ENCODE measurements at regions not wholly inside any gene's neighbourhood (a gene's known extent, or its start where the extent isn't known, plus 50 kb on each side); places are given as distances from the start of the nearest gene placed in this dataset.

DNA sequence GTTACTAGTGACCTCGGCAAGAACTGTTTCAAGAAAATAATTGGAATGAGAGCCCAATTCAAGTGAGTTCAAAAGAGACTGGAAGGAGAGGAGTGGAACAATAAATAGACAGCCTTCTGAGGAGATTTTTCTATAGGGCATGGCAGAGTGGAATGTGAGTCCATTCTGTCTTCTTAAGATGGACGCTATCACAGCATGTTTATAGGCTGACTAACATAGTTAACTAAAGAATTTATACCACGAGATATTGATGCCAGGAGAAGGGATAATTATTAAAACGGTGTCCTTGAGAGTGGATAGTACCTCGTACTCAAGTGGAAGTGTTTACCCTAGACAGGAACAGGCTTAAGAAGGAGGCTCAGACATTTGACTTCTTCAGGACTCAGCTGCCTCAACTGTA, 143.5 kb upstream of the RBBP8 start:
- Mint-ChIP-seq H3K4me1 (ENCODE audit: low read depth) (no peaks in the 10 kb centered on the region), H3K4me3 (no peak overlapping the region), H3K27me3 (ENCODE audit: low read depth) (peaks cover 32% of the 10 kb centered on the region), H3K36me3 (ENCODE audit: low read depth) (no peaks in the 10 kb centered on the region), H3K9me3 (no peaks in the 10 kb centered on the region), H3K27ac (no peak overlapping the region)
- DNase-seq (ENCODE audit: low spot score) = no peak

DNA sequence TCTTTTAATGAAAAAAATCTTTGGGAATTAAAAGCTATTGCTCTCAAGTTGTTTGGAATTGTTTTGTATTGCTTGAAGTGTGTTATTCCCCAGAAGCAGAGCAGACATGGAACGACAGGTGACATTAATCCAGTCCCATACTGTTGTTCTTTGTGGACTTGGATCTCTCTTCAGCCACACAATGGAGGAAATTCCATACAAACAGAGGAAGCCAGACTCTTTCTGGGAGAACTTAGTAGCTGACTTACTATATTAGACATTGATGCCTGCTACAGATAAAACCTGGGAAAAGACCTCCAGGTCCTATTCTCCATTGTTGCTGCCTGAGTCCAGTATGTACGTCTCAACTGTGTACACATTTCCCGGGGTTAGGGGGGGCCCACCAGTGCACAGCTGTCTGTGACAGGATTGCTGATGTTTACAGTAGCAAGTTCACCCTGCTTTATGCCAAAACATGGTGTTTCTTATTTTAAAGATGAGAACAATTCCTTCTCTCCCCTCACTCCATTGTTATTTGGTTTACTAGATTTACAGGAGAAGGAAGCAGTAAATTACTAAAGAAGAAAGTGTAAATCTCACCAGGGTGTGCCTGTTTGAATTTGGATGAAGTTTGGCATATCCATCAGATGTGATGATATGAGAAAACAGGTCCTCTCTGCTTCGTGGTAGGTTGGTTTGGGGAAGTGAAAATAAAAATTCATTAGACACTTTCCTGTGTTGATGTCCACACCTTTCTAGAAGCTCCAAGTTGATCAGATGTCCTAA, 142.4 kb upstream of the RBBP8 start:
- DNase-seq (ENCODE audit: low spot score) = no peak
- Mint-ChIP-seq H3K27ac (no peak overlapping the region), H3K9me3 (no peaks in the 10 kb centered on the region), H3K4me3 (no peak overlapping the region), H3K36me3 (ENCODE audit: low read depth) (no peaks in the 10 kb centered on the region), H3K27me3 (ENCODE audit: low read depth) (peaks cover 32% of the 10 kb centered on the region), H3K4me1 (ENCODE audit: low read depth) (no peaks in the 10 kb centered on the region)

GRCh38 chr18:22791310-22791610, 141.9 kb upstream of the RBBP8 start:
- peaks cover 37% of the 10 kb centered on the region for H3K27me3 Mint-ChIP-seq (ENCODE audit: low read depth)
- no peaks in the 10 kb centered on the region for H3K4me1 Mint-ChIP-seq (ENCODE audit: low read depth)
- H3K9me3 Mint-ChIP-seq = no peaks in the 10 kb centered on the region
- H3K36me3 Mint-ChIP-seq (ENCODE audit: low read depth) = no peaks in the 10 kb centered on the region
- no peak for DNase-seq (ENCODE audit: low spot score)
- no peak overlapping the region for H3K27ac Mint-ChIP-seq
- no peak overlapping the region for H3K4me3 Mint-ChIP-seq

GRCh38 chr18:22796113-22796512, 137.0 kb upstream of the RBBP8 start:
- Mint-ChIP-seq H3K4me1 (ENCODE audit: low read depth) (no peaks in the 10 kb centered on the region), H3K4me3 (no peak overlapping the region), H3K9me3 (no peaks in the 10 kb centered on the region), H3K36me3 (ENCODE audit: low read depth) (no peaks in the 10 kb centered on the region), H3K27ac (no peak overlapping the region), H3K27me3 (ENCODE audit: low read depth) (peaks cover 23% of the 10 kb centered on the region)
- DNase-seq (ENCODE audit: low spot score) = no peak

- Mint-ChIP-seq H3K36me3 (ENCODE audit: low read depth) (no peaks in the 10 kb centered on the region), H3K27me3 (ENCODE audit: low read depth) (peaks cover 21% of the 10 kb centered on the region), H3K4me1 (ENCODE audit: low read depth) (no peaks in the 10 kb centered on the region), H3K27ac (no peak overlapping the region), H3K9me3 (no peaks in the 10 kb centered on the region), H3K4me3 (no peak overlapping the region)
- no peak for DNase-seq (ENCODE audit: low spot score)
These were observed 132.6 kb upstream of the RBBP8 start for GRCh38 chr18:22800551-22800951.

GRCh38 chr18:22813648-22814328, 119.3 kb upstream of the RBBP8 start:
- Mint-ChIP-seq H3K27me3 (ENCODE audit: low read depth) (peaks cover 24% of the 10 kb centered on the region), H3K4me1 (ENCODE audit: low read depth) (no peaks in the 10 kb centered on the region), H3K4me3 (no peak overlapping the region), H3K27ac (no peak overlapping the region), H3K9me3 (no peaks in the 10 kb centered on the region), H3K36me3 (ENCODE audit: low read depth) (no peaks in the 10 kb centered on the region)
- no peak for DNase-seq (ENCODE audit: low spot score)

GRCh38 chr18:22814329-22814703, 118.8 kb upstream of the RBBP8 start:
- H3K27me3 Mint-ChIP-seq (ENCODE audit: low read depth) = peaks cover 24% of the 10 kb centered on the region
- no peak overlapping the region for H3K4me3 Mint-ChIP-seq
- no peak for DNase-seq (ENCODE audit: low spot score)
- H3K36me3 Mint-ChIP-seq (ENCODE audit: low read depth) = no peaks in the 10 kb centered on the region
- no peaks in the 10 kb centered on the region for H3K4me1 Mint-ChIP-seq (ENCODE audit: low read depth)
- H3K27ac Mint-ChIP-seq = no peak overlapping the region
- H3K9me3 Mint-ChIP-seq = no peaks in the 10 kb centered on the region

DNA sequence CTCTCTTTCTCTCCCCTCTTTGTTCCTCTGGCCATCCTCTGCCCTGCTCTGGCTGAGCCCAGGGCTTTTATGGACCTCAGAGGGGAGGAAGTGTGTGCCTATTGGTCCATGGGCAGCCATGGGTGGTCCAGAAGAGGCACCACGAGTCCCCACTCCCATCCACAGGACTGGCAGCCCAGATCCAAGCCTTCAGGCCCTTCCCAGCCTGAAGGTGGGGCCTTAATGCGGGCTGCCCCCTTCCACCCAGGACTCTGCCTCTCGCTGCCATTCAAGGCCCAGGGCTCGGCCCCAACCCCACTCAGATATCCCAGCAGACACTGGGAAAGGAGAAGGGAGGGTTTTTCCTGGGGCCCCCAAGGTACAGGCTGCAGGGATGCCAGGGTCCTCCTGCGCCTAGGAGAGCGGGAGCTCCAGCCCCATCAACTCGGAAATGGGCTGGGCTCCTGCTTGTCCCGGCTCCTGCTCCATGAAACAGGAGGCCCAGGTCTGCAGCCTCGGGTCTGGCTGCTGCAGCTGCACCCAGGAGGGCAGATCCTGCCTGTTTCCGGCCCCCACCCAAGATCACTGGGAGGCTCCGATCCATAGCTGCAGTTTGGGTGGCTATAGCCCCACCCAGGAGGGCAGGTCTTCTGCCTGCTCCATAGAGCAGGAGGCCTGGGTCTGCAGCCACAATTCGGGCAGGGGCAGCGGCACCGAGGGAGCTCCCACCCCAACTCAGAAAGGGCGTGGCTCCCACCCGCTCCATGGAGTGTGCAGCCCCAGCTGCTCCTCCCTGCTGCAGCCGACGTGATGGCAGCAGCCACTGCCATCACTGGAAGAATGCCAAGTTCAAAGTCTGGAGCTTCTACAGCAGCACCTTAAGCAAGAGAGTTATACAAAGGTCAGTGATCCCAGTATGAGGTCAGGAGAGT, 116.6 kb upstream of the RBBP8 start:
- H3K27ac Mint-ChIP-seq = no peak overlapping the region
- H3K4me1 Mint-ChIP-seq (ENCODE audit: low read depth) = no peaks in the 10 kb centered on the region
- no peaks in the 10 kb centered on the region for H3K9me3 Mint-ChIP-seq
- no peaks in the 10 kb centered on the region for H3K36me3 Mint-ChIP-seq (ENCODE audit: low read depth)
- H3K27me3 Mint-ChIP-seq (ENCODE audit: low read depth) = peaks cover 15% of the 10 kb centered on the region
- no peak overlapping the region for H3K4me3 Mint-ChIP-seq
- DNase-seq (ENCODE audit: low spot score) = no peak

DNA sequence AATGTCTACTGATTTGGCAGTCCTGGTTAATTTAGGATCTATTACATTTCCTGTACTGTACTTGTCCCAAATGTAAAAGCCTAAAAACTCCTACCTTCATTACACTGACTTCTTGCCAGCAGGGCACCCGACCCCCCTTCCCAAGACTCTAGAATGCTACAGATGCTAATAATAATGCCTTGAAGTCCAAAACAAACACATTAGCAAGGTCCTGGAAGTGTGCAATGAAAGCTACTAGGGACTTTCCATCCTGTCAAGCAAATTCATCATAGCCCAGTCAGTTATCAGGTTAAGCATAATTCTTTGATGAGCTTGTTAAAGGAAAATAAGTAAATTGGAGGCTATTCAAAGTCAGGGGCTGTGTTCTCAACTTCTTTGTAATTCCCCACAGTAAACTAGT, 115.3 kb upstream of the RBBP8 start:
- no peaks in the 10 kb centered on the region for H3K9me3 Mint-ChIP-seq
- no peaks in the 10 kb centered on the region for H3K36me3 Mint-ChIP-seq (ENCODE audit: low read depth)
- no peak for DNase-seq (ENCODE audit: low spot score)
- no peak overlapping the region for H3K27ac Mint-ChIP-seq
- peaks cover 5% of the 10 kb centered on the region for H3K27me3 Mint-ChIP-seq (ENCODE audit: low read depth)
- H3K4me1 Mint-ChIP-seq (ENCODE audit: low read depth) = no peaks in the 10 kb centered on the region
- H3K4me3 Mint-ChIP-seq = no peak overlapping the region

DNA sequence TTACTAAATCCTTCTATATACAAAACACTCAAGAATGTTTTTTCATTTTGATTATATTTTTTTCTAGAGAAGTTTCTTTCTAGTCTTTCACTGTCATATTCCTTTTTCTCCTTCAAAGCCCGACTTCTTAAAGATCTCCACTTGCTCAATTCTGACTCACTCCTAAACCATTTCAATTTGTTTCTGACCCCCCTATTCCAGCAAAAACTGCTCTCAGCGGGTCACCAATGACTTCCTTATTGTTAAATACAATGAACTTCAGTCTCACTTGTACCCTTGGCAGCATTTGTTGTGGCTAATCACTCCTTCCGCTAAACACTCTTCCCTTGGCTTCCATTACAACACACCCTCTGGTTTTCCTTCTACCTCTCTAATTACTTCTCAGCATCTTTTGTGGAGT, 111.1 kb upstream of the RBBP8 start:
- DNase-seq (ENCODE audit: low spot score) = no peak
- H3K27ac Mint-ChIP-seq = no peak overlapping the region
- H3K9me3 Mint-ChIP-seq = no peaks in the 10 kb centered on the region
- H3K36me3 Mint-ChIP-seq (ENCODE audit: low read depth) = no peaks in the 10 kb centered on the region
- H3K27me3 Mint-ChIP-seq (ENCODE audit: low read depth) = peaks cover 2% of the 10 kb centered on the region
- H3K4me1 Mint-ChIP-seq (ENCODE audit: low read depth) = no peaks in the 10 kb centered on the region
- H3K4me3 Mint-ChIP-seq = no peak overlapping the region

- H3K27ac Mint-ChIP-seq = no peak overlapping the region
- peaks cover 10% of the 10 kb centered on the region for H3K27me3 Mint-ChIP-seq (ENCODE audit: low read depth)
- H3K4me3 Mint-ChIP-seq = no peak overlapping the region
- H3K36me3 Mint-ChIP-seq (ENCODE audit: low read depth) = no peaks in the 10 kb centered on the region
- no peak for DNase-seq (ENCODE audit: low spot score)
- no peaks in the 10 kb centered on the region for H3K4me1 Mint-ChIP-seq (ENCODE audit: low read depth)
- H3K9me3 Mint-ChIP-seq = no peaks in the 10 kb centered on the region
These were observed 110.2 kb upstream of the RBBP8 start for GRCh38 chr18:22822841-22823508.

DNA sequence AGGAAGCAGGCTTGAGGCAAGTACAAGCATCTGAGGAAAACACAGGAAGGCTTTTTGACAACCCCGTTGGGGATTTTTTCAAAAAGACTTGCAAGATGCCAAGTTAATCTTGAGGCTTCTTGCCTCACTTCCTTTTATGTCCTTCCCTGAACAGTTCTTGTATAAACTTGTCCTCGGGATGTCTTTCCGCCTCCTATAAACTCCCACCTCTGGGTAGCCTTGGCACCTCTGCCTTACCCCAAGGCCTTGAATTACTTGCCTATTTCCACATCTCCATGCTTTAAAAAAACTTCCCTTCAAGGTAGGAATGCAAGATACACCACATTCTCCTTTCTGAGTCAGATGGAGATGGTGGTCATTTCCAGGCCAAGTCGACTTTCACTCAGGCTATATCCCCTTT, 106.4 kb upstream of the RBBP8 start:
- DNase-seq (ENCODE audit: low spot score) = no peak
- Mint-ChIP-seq H3K27me3 (ENCODE audit: low read depth) (peaks cover 16% of the 10 kb centered on the region), H3K4me3 (no peak overlapping the region), H3K4me1 (ENCODE audit: low read depth) (no peaks in the 10 kb centered on the region), H3K9me3 (no peaks in the 10 kb centered on the region), H3K36me3 (ENCODE audit: low read depth) (no peaks in the 10 kb centered on the region), H3K27ac (no peak overlapping the region)

DNA sequence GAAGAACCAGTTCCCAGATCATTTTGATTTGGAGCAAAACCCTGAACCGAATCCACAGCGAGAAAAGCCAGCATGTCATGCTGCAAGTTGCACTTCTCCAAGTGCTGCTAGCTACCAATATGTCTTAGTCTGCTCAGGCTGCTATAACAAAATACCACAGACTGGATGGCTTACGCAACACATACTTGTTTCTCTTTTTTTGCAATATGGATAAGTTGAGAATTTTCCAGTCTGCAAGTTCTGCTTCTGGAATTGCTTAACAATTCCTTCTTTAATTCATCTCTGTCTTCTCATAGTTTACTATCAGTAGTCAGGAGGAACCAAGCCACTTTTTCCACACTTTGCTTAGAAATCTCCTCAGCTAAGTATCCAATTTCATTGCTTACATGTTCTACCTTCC, 105.9 kb upstream of the RBBP8 start:
- Mint-ChIP-seq H3K27ac (no peak overlapping the region), H3K27me3 (ENCODE audit: low read depth) (peaks cover 17% of the 10 kb centered on the region), H3K36me3 (ENCODE audit: low read depth) (no peaks in the 10 kb centered on the region), H3K9me3 (no peaks in the 10 kb centered on the region), H3K4me1 (ENCODE audit: low read depth) (no peaks in the 10 kb centered on the region), H3K4me3 (no peak overlapping the region)
- DNase-seq (ENCODE audit: low spot score) = no peak

DNA sequence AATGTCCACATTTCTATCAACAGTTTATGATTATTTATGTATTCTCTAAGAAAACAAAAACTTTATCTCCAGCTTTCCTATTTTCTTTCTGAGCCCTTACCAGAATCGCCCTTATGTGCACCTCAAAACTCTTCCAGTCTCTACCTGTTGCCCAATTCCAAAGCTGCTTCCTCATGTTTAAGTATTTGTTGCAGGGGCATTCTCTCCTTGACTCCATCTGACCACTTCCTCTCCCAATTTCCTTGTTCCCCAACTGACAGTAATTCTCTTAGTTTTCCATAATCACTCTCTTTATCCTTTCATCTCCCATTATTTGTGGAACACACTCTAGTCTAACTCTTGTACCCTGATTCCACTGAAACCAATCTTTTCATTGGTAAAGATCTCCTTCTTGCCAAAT, 105.4 kb upstream of the RBBP8 start:
- H3K27ac Mint-ChIP-seq = no peak overlapping the region

More for the DNA sequence above, 105.4 kb upstream of the RBBP8 start:
- Mint-ChIP-seq H3K4me1 (ENCODE audit: low read depth) (no peaks in the 10 kb centered on the region), H3K36me3 (ENCODE audit: low read depth) (no peaks in the 10 kb centered on the region), H3K4me3 (no peak overlapping the region), H3K9me3 (no peaks in the 10 kb centered on the region), H3K27me3 (ENCODE audit: low read depth) (peaks cover 17% of the 10 kb centered on the region)
- DNase-seq (ENCODE audit: low spot score) = no peak
